ENCODE measurements at regions not wholly inside any gene's neighbourhood (a gene's known extent, or its start where the extent isn't known, plus 50 kb on each side); places are given as distances from the start of the nearest gene placed in this dataset.

GRCh38 chr12:111226680-111227079 lies 142.2 kb downstream of the PHETA1 start:
- TF ChIP-seq ARNT (IDR thresholded peaks at IDR 0.05): no peak
- no peak for TF ChIP-seq SUZ12 (IDR thresholded peaks at IDR 0.05)
- TF ChIP-seq ELF4 (IDR thresholded peaks at IDR 0.05): no peak
- TF ChIP-seq HDGF (IDR thresholded peaks at IDR 0.05; ENCODE audit: borderline replicate concordance): no peak
- no peak for TF ChIP-seq BHLHE40 (IDR thresholded peaks at IDR 0.05; ENCODE audit: borderline replicate concordance)
